OCI-LY3 (cell line): ENCODE measurements at regions not wholly inside any gene's neighbourhood (a gene's known extent, or its start where the extent isn't known, plus 50 kb on each side); places are given as distances from the start of the nearest gene placed in this dataset.

Experiments used
- H2AFZ ChIP-seq: fragments of 200-600, 300-600 bp; shearing (Covaris generic); 2 replicates; pipeline ENCODE4 v1.6.0; 2014; ENCODE audit warnings: antibody characterized with exemption, low read depth, low read length
- H3K27ac ChIP-seq: fragments of 200-600, 300-600 bp; sonication (generic); 2 replicates; pipeline ENCODE4 v1.5.1; 2014; ENCODE audit warnings: mild to moderate bottlenecking, low read length, moderate library complexity, mixed read lengths
- H3K27me3 ChIP-seq: fragments of 200-600, 300-600 bp; sonication (generic); 2 replicates; pipeline ENCODE4 v1.6.1; 2014; ENCODE audit warnings: low read depth, low read length, mixed read lengths
- H3K36me3 ChIP-seq: fragments of 200-600, 300-600 bp; sonication (generic); replicated peaks from 2 replicates; pipeline ENCODE3; 2014; ENCODE audit warnings: low read depth, low read length, mixed read lengths
- H3K4me1 ChIP-seq: fragments of 300-600, 200-600 bp; sonication (generic); 2 replicates; pipeline ENCODE4 v1.6.1; 2014; ENCODE audit warnings: low read length, mixed read lengths
- H3K4me2 ChIP-seq: fragments of 200-600, 300-600 bp; sonication (generic); 2 replicates; pipeline ENCODE4 v1.6.1; 2014; ENCODE audit warnings: low read length, mixed read lengths
- H3K4me3 ChIP-seq: fragments of 300-600, 200-600 bp; sonication (generic); 2 replicates; pipeline ENCODE4 v1.5.1; 2014; ENCODE audit warnings: antibody characterized with exemption, mild to moderate bottlenecking, low read length, moderate library complexity
- H3K79me2 ChIP-seq: fragments of 300-600, 200-600 bp; shearing (Covaris generic); 2 replicates; pipeline ENCODE4 v1.6.1; 2014; ENCODE audit warnings: mild to moderate bottlenecking, low read length, mixed read lengths
- H3K9ac ChIP-seq: fragments of 300-600, 200-600 bp; shearing (Covaris generic); 2 replicates; pipeline ENCODE4 v1.6.0; 2014; ENCODE audit warnings: mild to moderate bottlenecking, low read length, moderate library complexity
- H3K9me3 ChIP-seq: fragments of 200-600, 300-600 bp; shearing (Covaris generic); 2 replicates; pipeline ENCODE4 v1.6.1; 2014; ENCODE audit warnings: low read length, mixed read lengths; ENCODE audit not compliant: insufficient read depth
- H4K20me1 ChIP-seq: fragments of 200-600, 300-600 bp; sonication (generic); 2 replicates; pipeline ENCODE4 v1.6.1; 2016; ENCODE audit warnings: low read length, mixed read lengths; ENCODE audit not compliant: insufficient read depth
- EZH2phosphoT487 ChIP-seq: fragments of 200-600 bp; shearing (Covaris generic); IDR thresholded peaks from 2 replicates; pipeline ENCODE4 v1.6.1; 2018; ENCODE audit warnings: antibody characterized with exemption, mixed run types, low read depth
- TF ChIP-seq, protein P1 (sequence below): fragments of 200-600, 300-600 bp; sonication (generic); IDR thresholded peaks from 2 replicates; pipeline ENCODE4 v1.5.1; 2014; ENCODE audit warnings: antibody characterized with exemption, low read length, low read depth

- Histone ChIP-seq H3K4me2 (no peak overlapping the region), H3K27ac (no peak overlapping the region), H2AFZ (no peak overlapping the region), H3K9me3 (no peaks in the 10 kb centered on the region), H3K4me1 (no peaks in the 10 kb centered on the region), H3K27me3 (no peaks in the 10 kb centered on the region), H4K20me1 (no peaks in the 10 kb centered on the region), H3K36me3 (no peaks in the 10 kb centered on the region), H3K4me3 (no peak overlapping the region), H3K79me2 (no peaks in the 10 kb centered on the region), H3K9ac (no peak overlapping the region)
- no peak for TF ChIP-seq EZH2phosphoT487
- TF ChIP-seq, protein P1, sequence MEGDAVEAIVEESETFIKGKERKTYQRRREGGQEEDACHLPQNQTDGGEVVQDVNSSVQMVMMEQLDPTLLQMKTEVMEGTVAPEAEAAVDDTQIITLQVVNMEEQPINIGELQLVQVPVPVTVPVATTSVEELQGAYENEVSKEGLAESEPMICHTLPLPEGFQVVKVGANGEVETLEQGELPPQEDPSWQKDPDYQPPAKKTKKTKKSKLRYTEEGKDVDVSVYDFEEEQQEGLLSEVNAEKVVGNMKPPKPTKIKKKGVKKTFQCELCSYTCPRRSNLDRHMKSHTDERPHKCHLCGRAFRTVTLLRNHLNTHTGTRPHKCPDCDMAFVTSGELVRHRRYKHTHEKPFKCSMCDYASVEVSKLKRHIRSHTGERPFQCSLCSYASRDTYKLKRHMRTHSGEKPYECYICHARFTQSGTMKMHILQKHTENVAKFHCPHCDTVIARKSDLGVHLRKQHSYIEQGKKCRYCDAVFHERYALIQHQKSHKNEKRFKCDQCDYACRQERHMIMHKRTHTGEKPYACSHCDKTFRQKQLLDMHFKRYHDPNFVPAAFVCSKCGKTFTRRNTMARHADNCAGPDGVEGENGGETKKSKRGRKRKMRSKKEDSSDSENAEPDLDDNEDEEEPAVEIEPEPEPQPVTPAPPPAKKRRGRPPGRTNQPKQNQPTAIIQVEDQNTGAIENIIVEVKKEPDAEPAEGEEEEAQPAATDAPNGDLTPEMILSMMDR, result no peak
Measured at GRCh38 chr5:58123501-58123900, 336.4 kb downstream of the PLK2 start.

DNA sequence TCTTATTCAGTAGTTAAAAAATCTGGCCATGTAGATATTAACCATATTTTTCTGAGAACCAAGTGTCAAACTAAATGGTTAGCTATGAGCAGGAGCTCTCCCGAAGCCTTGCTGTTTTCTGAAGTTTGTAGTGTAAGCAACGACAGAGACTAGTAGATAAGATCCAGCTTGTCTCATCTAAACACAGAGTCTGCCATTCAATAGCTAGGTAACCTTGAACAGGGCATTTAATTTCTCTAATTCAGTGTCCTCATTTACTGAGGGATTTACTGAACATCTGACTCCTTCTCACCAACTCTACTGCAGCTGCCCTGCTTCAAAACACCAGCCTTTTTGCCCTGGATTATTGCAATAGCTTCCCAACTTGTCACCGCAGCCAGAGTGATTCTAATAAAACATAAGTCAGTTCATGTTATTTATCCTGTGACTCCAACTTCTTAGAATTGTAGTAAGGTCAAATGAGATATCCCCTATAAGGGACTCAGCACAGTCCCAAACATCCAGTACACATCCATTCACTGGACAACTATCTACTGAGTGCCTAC, 337.0 kb downstream of the PLK2 start:
- H3K4me2 ChIP-seq, result no peak overlapping the region
- no peak overlapping the region for H2AFZ ChIP-seq

DNA sequence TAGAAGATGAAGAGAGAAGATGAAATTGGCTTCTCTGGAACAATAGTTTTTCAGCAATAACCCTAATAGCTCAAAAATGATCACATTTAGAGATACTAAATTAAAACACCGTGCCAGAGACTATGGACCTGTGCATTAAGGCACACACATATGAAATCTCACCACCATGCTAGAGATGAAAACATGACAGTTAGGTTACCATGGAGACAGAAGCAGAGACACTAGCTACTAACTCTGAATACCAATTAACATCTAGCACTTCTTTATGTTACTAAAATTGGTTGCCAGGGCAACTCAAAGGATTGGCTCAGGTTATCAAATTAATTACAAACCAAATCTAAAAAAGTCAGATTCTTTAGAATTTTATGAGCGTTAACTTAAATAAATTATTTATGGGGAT, 337.7 kb downstream of the PLK2 start:
- Histone ChIP-seq H2AFZ (no peak overlapping the region), H3K27ac (no peak overlapping the region), H3K79me2 (no peaks in the 10 kb centered on the region), H3K9me3 (no peaks in the 10 kb centered on the region), H4K20me1 (no peaks in the 10 kb centered on the region), H3K4me3 (no peak overlapping the region), H3K36me3 (no peaks in the 10 kb centered on the region), H3K27me3 (no peaks in the 10 kb centered on the region), H3K4me2 (no peak overlapping the region), H3K4me1 (no peaks in the 10 kb centered on the region), H3K9ac (no peak overlapping the region)
- TF ChIP-seq, protein P1, result no peak
- no peak for TF ChIP-seq EZH2phosphoT487

More for the DNA sequence above, 337.0 kb downstream of the PLK2 start:
- no peak overlapping the region for H3K27ac ChIP-seq
- no peaks in the 10 kb centered on the region for H3K79me2 ChIP-seq
- H3K4me3 ChIP-seq, result no peak overlapping the region
- H3K36me3 ChIP-seq, result no peaks in the 10 kb centered on the region
- no peak for TF ChIP-seq EZH2phosphoT487
- TF ChIP-seq, protein P1, result no peak
- H3K4me1 ChIP-seq, result no peaks in the 10 kb centered on the region
- H3K9me3 ChIP-seq, result no peaks in the 10 kb centered on the region
- H3K9ac ChIP-seq, result no peak overlapping the region
- H4K20me1 ChIP-seq, result no peaks in the 10 kb centered on the region
- no peaks in the 10 kb centered on the region for H3K27me3 ChIP-seq

DNA sequence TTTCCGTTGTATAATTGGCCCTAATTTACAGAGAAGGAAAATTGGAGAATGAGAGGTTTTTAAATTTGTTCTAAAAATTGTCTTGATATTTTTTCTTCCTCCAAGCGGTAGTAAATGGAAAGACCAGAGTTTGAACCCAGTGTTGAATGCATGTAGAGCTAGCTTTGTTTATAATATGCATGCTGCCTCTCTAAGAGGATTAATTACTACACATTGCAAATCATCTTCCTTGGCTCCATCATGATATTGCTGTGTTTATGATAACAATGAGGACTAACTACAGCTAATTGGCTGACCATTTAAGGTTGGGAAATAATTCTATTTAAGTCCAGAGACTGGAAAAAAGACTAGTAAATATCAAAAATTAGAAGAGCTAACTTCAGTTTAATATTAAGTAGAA, 338.5 kb downstream of the PLK2 start:
- no peak for TF ChIP-seq EZH2phosphoT487
- TF ChIP-seq, protein P1, result no peak
- Histone ChIP-seq H3K4me3 (no peak overlapping the region), H3K9ac (no peak overlapping the region), H3K27ac (no peak overlapping the region), H3K79me2 (no peaks in the 10 kb centered on the region), H4K20me1 (no peaks in the 10 kb centered on the region), H2AFZ (no peak overlapping the region), H3K36me3 (no peaks in the 10 kb centered on the region), H3K27me3 (no peaks in the 10 kb centered on the region), H3K9me3 (no peaks in the 10 kb centered on the region), H3K4me2 (no peak overlapping the region), H3K4me1 (no peaks in the 10 kb centered on the region)
